Left lung (tissue), 4 donors: ENCODE measurements at regions not wholly inside any gene's neighbourhood (a gene's known extent, or its start where the extent isn't known, plus 50 kb on each side); places are given as distances from the start of the nearest gene placed in this dataset.

Source experiments
- ATAC-seq: fragments of 200-7000 bp; cut with Tn5 transposase; one replicate; pipeline ENCODE4 v1.9.1; 2020; ENCODE audit warnings: moderate library complexity
- DNase-seq, 4 donors: peaks; one replicate each; pipeline ENCODE4 v3.0.0-alpha.2; 2013 to 2020
- H3K27ac ChIP-seq, 2 donors: fragments of 200-600 bp; sonication (generic) in 1 of 2; one replicate each; pipeline versions ENCODE4 v1.5.0 to v1.8.0; 2020 to 2021
- H3K27me3 ChIP-seq, 2 donors: fragments of 200-600 bp; sonication (generic) in 1 of 2; one replicate each; pipeline versions ENCODE4 v1.5.0 to v1.8.0; 2020 to 2021
- H3K36me3 ChIP-seq, 2 donors: fragments of 200-600 bp; sonication (generic) in 1 of 2; one replicate each; pipeline versions ENCODE4 v1.5.0 to v1.8.0; 2020 to 2021
- H3K4me1 ChIP-seq, 2 donors: fragments of 200-600 bp; one replicate each; pipeline ENCODE4 v1.8.0; 2021
- H3K4me3 ChIP-seq, 2 donors: fragments of 200-600 bp; sonication (generic) in 1 of 2; one replicate each; pipeline versions ENCODE4 v1.5.0 to v1.8.0; 2020 to 2021; ENCODE audit warnings: mild to moderate bottlenecking in 1 of 2
- H3K9me3 ChIP-seq, 2 donors: fragments of 200-600 bp; sonication (generic) in 1 of 2; one replicate each; pipeline versions ENCODE4 v1.5.0 to v1.8.0; 2020 to 2021
- CTCF ChIP-seq, 2 donors: fragments of 200-600 bp; sonication (generic) in 1 of 2; IDR thresholded peaks; one replicate each; pipeline versions ENCODE4 v1.5.0 to v1.8.0; 2021; ENCODE audit warnings: antibody characterized with exemption in 2 of 2
- intact Hi-C, 2 donors: fragments of 100-400 bp; cut with DNase I; formaldehyde crosslinking; loops; one replicate each; pipeline versions ENCODE4 v1.11.2 to v1.14.2; 2022
- donor health status: DM: no; HTN: yes; CAD: no.
- donor health status: DM: no; HTN: no; CAD: no.

- no peak for DNase-seq
- intact Hi-C loops, result no loop called here
- ATAC-seq, result no peak
- H3K27ac ChIP-seq, result no peak overlapping the region
- H3K4me1 ChIP-seq, result no peaks in the 10 kb centered on the region
- no peak overlapping the region for H3K4me3 ChIP-seq
- H3K27me3 ChIP-seq, result peaks cover 0 to 46% of the 10 kb centered on the region in 2 donors
- no peak for TF ChIP-seq CTCF (IDR thresholded peaks at IDR 0.05)
- no peaks in the 10 kb centered on the region for H3K9me3 ChIP-seq
- H3K36me3 ChIP-seq, result no peaks in the 10 kb centered on the region
Observed at GRCh38 chr21:36532769-36533467, 53.0 kb upstream of the CLDN14 start.

GRCh38 chr21:36533468-36533848 lies 53.5 kb upstream of the CLDN14 start:
- intact Hi-C loops, result no loop called here
- H3K4me3 ChIP-seq, result no peak overlapping the region
- H3K27ac ChIP-seq, result no peak overlapping the region
- no peak for TF ChIP-seq CTCF (IDR thresholded peaks at IDR 0.05)
- no peaks in the 10 kb centered on the region for H3K9me3 ChIP-seq
- peaks cover 0 to 42% of the 10 kb centered on the region in 2 donors for H3K27me3 ChIP-seq
- ATAC-seq (no peak), DNase-seq (no peak)
- H3K36me3 ChIP-seq, result no peaks in the 10 kb centered on the region
- no peaks in the 10 kb centered on the region for H3K4me1 ChIP-seq

GRCh38 chr21:36534656-36535055 lies 54.7 kb upstream of the CLDN14 start:
- no peak overlapping the region for H3K27ac ChIP-seq
- no peak overlapping the region for H3K4me3 ChIP-seq
- ATAC-seq, result no peak
- H3K4me1 ChIP-seq, result no peaks in the 10 kb centered on the region
- no peaks in the 10 kb centered on the region for H3K36me3 ChIP-seq
- peaks cover 0 to 32% of the 10 kb centered on the region in 2 donors for H3K27me3 ChIP-seq
- intact Hi-C loops, result no loop called here
- H3K9me3 ChIP-seq, result no peaks in the 10 kb centered on the region
- no peak for DNase-seq
- TF ChIP-seq CTCF (IDR thresholded peaks at IDR 0.05), result no peak

- Histone ChIP-seq H3K9me3 (no peaks in the 10 kb centered on the region), H3K27me3 (peaks cover 0 to 26% of the 10 kb centered on the region in 2 donors), H3K36me3 (no peaks in the 10 kb centered on the region), H3K27ac (no peak overlapping the region), H3K4me3 (no peak overlapping the region), H3K4me1 (no peaks in the 10 kb centered on the region)
- ATAC-seq (no peak), DNase-seq (no peak)
- TF ChIP-seq CTCF (IDR thresholded peaks at IDR 0.05), result no peak
- intact Hi-C loops, result no loop called here
Observed at GRCh38 chr21:36535618-36536241, 55.8 kb upstream of the CLDN14 start.

GRCh38 chr21:36538761-36539160 lies 58.8 kb upstream of the CLDN14 start:
- DNase-seq, result no peak
- no peak for TF ChIP-seq CTCF (IDR thresholded peaks at IDR 0.05)
- H3K27me3 ChIP-seq, result peaks cover 21 to 57% of the 10 kb centered on the region in 2 donors
- no peak overlapping the region for H3K4me3 ChIP-seq
- H3K4me1 ChIP-seq, result no peaks in the 10 kb centered on the region
- no peak for ATAC-seq
- intact Hi-C loops, result no loop called here
- H3K27ac ChIP-seq, result no peak overlapping the region
- no peaks in the 10 kb centered on the region for H3K9me3 ChIP-seq
- no peaks in the 10 kb centered on the region for H3K36me3 ChIP-seq
